Right lobe of liver (tissue), 4 donors: ENCODE measurements at regions not wholly inside any gene's neighbourhood (a gene's known extent, or its start where the extent isn't known, plus 50 kb on each side); places are given as distances from the start of the nearest gene placed in this dataset.

Source experiments
- POLR2A ChIP-seq: fragments of 450-650 bp; IDR thresholded peaks from one replicate; pipeline ENCODE4 v1.6.1; 2017; ENCODE audit warnings: antibody characterized with exemption, mild to moderate bottlenecking
- TF ChIP-seq, protein P1 (sequence below), 4 donors: fragments of 200-600 bp in 3 of 4; fragments of 450-650 bp in 1 of 4; IDR thresholded peaks; one replicate each; pipeline versions ENCODE4 v1.5.1 to v1.8.0; 2016 to 2022; ENCODE audit warnings: antibody characterized with exemption in 4 of 4, mild to moderate bottlenecking in 2 of 4
- donor health status: DM: no; HTN: no; CAD: no.
- donor health status: DM: no; HTN: no; CAD: no.
- donor health status: DM: no; HTN: yes; CAD: no.

DNA sequence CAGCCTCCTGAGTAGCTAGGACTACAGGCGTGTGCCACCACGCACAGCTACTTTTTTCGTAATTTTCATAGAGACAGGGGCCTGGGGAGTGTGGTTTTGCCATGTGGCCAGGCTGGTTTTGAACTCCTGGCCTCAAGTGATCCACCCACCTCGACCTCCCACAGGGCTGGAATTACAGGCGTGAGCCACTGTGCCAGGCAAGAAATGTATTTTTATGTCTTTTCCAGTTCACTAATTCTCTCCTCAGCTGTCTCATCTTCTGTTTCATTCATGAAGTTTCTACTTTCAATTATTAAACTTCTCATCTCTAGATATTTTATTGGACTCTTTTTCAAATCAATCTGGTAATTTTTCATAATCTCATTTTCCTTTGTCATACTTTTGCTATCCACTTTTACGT, 72.1 kb upstream of the DISP3 start:
- TF ChIP-seq, protein P1, sequence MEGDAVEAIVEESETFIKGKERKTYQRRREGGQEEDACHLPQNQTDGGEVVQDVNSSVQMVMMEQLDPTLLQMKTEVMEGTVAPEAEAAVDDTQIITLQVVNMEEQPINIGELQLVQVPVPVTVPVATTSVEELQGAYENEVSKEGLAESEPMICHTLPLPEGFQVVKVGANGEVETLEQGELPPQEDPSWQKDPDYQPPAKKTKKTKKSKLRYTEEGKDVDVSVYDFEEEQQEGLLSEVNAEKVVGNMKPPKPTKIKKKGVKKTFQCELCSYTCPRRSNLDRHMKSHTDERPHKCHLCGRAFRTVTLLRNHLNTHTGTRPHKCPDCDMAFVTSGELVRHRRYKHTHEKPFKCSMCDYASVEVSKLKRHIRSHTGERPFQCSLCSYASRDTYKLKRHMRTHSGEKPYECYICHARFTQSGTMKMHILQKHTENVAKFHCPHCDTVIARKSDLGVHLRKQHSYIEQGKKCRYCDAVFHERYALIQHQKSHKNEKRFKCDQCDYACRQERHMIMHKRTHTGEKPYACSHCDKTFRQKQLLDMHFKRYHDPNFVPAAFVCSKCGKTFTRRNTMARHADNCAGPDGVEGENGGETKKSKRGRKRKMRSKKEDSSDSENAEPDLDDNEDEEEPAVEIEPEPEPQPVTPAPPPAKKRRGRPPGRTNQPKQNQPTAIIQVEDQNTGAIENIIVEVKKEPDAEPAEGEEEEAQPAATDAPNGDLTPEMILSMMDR (IDR thresholded peaks at IDR 0.05): no peak
- TF ChIP-seq POLR2A: no peak
